DMS79 (cell line): ENCODE measurements at regions not wholly inside any gene's neighbourhood (a gene's known extent, or its start where the extent isn't known, plus 50 kb on each side); places are given as distances from the start of the nearest gene placed in this dataset.
"Not testable (repeated sequence)": the region's sequence is repeated elsewhere in the genome, so short reads cannot be mapped to it uniquely, and the experiment has no call there.

Experiments
- DNase-seq: peaks from one replicate; lab custom pipeline; 2025; lab: John Stamatoyannopoulos, UW

DNA sequence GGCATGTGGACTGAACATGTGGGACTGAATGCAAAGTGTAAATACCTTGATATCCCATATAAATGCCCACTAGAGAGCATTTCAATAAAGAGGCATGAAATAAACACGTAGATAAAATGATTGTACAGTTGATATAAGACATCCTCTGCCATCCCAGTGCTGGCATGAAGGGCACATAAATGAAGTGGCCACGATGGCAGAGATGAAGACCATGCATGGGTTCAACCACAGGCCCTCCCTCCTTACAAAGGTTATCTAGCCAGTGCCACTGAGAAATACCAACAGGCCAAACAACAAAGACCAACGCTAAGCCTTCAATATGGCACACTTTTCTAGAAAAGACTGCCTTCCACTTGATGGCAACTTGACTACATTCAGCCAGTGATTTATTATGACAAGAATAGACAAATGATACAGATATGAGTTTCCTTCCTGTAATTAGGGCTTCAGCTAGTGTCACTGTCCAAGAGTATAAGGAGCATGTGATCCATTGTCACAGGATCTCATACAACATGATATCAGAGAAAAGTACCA, 493.9 kb upstream of the MAP2 start:
- no peak for DNase-seq

DNA sequence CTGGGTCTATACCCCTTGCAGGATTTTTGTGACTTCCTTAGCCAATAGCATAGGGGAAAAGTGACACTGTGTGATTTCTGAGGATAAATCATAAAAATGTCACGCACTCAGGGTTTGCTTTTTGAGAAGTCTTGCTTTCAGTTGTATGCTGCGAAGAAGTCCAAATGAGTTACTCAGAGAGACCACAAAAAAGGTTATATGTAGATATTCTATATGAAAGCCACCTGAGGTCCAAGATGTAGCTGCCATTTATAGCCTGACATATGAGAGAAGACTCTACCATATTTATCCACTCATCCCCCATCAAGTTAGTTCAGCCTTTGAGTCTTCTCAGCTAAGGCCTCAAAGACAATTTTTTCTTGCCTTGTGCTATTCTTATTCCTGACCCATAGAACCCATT, 488.3 kb upstream of the MAP2 start:
- no peak for DNase-seq

DNA sequence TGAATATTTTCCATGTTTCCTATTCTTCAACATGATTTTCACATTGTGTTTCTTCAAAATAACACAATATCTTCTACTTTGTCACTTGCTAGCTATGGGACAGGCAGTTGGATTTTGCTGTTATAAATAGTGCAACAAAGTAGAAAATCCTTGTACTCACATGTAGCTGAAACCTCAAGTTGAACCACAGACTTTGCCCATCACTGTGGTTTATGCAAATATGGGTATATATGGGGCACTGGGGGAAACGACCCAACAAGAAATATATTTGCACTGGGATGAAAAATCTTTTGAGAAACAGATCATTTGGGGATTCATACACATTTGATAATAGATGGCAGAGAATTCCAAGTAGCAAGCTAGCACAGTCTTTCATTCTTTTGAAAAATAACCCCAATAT, 486.3 kb upstream of the MAP2 start:
- DNase-seq = no peak

DNA sequence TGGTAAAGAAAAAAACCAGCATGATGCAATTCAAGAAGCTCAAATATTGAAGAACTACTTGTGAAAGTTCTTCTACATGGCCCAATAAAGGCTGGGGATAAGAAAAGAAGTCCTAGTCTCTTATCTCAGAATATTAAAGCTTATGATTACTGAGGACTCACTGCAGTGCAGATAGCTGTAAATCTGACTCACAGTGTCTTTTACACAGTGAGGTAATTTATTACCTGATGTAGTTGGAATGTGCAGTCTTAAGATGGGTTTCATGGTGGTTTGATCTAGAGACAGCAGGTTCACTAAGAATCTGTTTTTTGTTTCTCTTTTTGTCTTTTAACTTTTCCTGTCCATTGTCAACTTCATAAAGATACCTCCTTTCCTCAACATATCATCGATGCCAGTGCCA, 484.0 kb upstream of the MAP2 start:
- DNase-seq = no peak

DNA sequence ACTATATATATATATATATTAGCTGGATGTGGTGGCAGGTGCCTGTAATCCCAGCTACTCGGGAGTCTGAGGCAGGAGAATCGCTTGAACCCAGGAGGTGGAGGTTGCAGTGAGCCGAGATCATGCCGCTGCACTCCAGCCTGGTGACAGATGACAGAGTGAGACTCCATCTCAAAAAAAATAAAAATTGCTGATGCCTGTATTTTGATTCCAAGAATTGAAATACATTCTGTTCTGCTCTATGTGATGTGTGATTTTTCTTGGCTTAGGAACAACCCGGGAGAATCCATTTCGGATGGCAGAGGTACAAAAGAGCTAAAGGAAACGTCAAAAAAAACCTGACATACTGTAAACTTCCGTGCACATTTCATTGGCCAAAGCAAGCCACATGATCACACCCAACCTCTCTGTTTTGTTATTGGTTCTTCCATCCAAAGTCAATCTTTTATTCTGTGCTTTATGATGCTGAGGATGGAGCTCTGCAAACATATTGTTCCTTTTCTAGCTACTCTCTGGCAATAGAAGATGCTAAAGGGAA, 478.1 kb upstream of the MAP2 start:
- no peak for DNase-seq

DNA sequence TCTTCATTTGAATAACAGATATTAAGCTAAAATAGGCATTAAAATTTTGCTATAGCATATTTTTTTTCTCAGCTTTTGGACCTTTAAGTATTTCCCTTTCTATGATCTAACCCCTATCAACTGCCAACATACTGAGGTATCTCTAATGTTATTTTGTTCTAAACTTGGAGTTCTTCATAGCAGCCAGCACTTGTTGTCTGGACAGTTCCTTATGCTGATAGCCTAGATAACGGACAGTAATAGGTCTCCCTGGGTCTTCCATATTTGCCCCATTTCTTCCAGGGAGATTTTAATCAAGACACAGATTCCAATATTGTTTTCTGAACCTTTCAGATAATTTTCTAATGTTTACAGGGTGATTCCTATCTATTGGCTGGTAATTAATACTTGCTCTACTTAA, 475.8 kb upstream of the MAP2 start:
- DNase-seq = no peak

DNA sequence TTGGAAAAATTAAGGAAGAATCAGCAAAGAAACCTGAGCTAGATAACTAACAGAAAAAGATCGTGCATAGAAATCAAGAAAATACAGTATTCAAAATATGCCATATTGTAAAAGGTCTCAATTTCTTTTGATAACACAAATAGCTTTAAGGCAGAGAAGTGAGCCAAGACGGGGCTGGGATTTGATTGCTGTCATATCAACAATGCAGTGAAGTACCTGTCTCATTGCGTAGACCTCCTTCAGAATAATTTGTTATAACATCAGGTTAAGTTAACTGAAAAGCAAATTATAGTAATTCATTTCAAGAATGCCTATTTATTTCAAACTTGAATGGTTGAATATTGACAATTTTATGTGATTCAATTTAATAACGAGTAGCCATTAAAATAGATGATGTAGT, 453.8 kb upstream of the MAP2 start:
- no peak for DNase-seq

DNA sequence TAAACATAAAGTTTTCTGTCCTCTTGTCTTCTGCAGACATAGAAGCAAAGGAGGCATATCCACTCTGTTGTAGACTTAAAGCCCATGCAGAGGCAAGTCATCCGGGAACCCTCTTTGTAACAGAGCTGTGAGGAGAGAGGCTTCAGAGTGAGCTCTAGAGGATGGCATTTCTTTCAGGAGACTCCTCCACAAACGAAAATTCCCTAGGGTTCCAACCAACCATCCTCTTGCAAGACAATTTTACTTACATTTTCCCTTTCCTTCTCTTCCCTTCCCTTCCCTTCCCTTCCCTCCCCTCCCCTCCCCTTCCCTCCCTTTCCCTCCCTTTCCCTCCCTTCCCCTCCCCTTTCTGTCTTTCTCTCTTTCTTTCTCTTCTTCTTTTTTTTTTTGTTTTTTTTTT, 446.3 kb upstream of the MAP2 start:
- no peak for DNase-seq

DNA sequence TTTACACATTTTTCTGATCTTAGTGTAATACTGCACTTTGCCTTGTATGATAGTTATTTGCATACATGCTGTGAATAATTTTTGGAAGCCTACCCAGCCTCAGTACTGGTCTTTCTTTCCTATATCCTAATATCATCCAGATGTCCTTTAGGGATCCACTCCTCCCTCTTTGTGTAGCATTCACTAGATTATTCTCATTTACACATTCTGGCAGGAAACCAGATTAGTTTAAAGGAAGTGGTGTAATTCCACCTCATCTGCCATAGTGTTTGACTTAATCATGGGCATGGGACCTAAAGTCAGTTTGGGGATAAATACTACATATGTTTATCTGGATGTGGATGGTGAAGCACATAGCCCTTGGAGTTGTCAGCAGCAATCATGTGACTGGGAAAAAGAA, 444.9 kb upstream of the MAP2 start:
- DNase-seq = no peak

DNA sequence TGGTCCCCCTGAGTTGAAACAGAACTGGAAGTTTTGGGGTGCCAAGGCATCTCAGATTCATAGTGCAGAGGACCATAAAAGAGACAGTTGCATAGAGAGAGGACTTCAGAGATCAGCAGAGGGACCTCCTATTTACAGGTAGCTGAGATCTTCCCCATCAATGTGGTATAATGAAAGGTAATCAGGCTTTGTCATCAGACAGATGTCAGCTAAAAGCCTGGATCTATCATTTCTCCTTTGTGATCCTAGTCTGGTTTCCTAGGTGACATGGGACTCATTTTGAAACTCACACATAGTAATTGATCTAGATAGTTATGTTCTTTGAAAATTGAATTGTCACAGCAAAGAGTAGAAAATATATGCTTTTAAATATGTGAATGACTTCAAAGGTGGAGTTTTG, 443.5 kb upstream of the MAP2 start:
- no peak for DNase-seq

DNA sequence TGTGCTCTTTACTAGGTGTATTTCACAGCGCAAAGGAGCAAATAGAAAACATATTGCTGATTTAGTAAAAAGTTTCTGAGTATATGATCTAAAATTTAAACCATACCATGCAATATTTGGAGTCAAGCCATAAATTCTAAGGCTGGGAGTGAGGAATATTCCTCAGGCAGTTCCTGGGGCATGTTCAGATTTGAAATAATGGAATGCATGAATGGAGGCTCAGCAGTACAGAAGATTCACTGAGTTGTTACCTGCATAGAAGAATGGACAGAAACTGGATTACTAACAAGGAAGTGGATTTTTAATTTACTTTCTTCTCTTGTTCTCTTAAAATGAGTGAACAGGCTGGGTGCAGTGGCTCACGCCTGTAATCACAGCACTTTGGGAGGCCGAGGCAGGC, 441.0 kb upstream of the MAP2 start:
- no peak for DNase-seq

DNA sequence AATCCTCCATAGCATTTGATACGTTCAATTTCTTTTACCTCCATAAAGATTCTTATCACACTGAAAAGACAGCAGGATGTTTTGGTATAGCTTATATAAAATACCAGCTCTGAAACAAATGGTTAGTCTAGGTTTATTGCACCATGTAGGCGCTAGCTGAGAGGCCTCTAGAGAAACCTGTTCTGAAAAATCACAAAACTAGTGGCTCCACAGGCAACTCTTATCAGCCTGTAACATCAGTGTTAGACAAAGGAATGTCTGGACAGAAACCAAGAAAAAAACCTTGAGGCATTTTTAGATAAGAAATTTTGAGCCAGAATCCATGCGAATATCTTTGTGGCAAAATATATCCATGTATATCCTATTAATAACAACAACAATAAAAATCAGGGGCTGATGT, 440.4 kb upstream of the MAP2 start:
- DNase-seq = no peak

DNA sequence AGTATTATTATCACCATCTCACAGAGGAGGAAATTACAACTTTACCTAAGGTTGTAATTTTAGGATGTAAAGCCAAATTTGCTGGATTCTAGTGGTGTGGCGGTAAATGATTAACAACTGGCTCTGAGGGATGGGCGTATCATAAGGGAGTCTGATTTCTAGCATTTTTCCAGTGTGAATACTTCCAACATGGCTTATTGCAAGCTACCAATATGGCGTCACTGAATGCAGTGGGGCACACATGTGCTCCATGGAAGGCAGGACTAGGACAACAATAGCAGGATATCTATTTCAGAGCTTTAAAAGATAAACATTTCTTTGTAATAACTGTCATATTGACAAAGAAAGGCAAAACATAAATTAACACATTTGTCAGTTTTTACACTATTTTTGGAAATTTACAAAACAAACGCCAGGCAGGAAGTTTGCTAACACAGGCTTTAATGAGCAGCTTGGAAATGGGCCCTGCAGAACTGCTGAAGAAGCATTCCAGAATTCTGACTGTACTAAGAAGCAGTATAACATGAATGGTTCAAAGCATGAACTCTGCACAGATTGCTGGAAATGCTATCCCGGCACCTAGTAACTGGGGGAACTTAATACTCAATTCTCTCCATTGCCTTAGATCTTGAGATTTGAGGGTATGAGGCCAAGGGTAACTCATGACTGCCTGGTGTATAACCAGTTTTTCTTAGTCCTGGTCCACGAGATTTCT, 439.3 kb upstream of the MAP2 start:
- no peak for DNase-seq

DNA sequence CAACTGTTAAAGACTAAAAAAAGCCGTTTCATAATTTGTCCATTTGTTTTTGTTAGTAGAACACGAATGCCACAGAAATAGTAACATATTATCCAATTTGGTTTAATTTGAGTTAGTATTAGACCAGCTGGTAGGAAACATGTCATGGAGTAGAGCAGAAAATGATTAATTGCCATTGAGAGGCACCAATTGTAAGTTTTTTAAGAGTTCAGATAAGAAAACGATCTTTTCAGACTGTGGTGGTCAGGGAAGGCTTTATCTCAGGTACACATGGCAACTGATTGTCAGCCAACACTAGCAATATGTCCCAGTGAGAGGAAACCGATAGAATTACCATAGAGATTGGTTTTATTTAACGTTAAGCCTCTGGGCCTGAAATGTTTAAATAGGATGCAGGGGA, 438.2 kb upstream of the MAP2 start:
- no peak for DNase-seq

DNA sequence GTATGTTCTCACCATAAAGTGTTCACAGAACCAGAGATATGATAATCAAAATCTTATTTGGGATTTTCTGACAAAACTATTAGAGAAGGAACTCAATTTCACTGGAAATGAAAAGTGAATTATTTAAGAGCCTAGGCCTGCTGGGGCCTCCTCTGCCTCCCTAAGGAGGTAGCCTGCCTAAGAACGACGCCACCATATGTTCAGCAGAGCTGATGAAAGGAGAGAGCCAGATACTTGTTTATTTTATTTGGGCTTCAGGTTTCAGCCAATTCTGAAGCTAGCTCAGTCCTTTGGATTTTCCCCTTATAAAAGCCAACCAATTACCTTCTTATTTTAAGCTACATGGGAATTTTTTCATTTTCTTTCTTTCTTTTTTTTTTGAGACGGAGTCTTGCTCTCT, 433.1 kb upstream of the MAP2 start:
- no peak for DNase-seq

DNA sequence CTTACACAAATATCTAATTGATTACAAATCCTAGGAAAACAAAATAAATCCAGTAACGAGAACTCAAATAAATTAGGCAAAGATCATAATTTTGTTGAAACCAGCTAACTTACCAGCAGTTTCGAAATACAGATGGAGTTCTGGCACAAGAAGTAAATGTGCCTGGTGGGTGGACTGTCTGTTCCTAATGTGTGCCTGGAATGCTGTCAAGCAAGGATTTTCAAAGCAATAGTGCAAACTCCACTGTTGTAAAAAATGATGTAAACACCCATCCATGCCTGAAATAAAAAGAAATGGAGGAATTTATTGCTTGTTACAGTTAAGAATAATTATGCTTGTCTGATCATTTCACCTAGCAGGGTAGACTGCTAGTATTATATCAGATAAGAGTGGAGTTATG, 423.9 kb upstream of the MAP2 start:
- DNase-seq = no peak

DNA sequence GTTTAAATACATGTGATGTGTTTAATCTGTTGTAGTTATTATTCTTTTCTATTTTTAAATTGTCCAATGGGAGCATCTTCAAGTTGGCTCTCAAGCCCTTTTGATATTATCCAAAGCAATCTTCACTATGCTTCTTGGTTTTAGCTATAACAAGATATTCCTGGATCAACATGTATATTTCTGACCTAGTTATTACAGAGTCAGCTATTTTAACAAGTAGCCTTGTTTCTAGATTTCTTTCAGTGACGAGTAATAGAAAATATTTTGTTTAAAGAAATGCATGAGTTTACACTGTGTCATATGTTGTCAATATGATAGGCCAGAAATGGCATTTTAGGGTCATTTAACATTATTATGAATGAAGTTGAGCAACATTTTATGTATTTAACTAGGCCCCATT, 421.8 kb upstream of the MAP2 start:
- no peak for DNase-seq

DNA sequence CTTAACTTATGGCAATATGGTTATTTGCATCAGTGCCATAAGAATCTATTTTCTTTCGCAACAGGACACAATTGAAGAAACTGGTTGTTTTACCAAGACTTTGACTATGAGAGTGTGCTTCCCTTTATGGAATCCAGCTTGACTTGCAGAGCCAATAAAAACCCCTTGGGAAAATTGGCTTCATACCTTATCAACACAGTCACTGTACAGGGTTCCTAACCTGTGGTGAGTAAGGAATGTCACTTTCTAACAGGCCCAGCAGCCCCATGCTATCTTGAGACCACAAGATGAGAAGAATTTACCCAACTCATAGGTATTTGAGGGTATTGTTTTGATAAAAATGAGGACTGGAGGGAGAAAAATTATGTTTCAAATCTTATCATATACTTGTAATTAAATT, 418.5 kb upstream of the MAP2 start:
- DNase-seq = no peak

DNA sequence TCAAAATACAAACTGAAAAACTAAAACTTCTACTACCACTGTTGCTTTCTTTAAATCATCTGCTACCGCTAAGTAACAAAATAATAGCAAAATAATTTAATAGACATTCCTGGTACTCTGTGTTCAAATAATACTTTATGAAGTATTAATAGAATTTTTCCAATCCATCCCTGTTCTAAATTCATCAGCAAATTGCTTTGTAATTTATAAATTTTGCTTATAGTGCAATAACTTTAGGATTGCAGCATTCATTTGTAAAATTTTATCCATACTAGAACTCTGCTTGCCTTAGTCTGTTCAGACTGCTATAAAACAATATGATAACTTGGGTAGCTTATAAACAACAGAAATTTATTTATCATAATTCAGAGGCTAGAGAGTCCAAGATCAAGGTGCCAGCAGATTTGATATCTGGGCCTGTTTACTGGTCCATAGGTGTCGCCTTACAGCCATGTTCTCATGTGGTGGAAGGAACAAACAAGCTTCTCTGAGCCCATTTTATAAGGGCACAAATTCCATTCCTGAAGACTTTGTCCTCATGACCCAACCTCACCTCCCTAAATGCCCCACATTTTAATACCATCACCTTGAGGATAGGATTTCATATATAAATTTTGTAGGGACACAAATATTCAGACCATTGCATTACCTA, 415.1 kb upstream of the MAP2 start:
- no peak for DNase-seq

DNA sequence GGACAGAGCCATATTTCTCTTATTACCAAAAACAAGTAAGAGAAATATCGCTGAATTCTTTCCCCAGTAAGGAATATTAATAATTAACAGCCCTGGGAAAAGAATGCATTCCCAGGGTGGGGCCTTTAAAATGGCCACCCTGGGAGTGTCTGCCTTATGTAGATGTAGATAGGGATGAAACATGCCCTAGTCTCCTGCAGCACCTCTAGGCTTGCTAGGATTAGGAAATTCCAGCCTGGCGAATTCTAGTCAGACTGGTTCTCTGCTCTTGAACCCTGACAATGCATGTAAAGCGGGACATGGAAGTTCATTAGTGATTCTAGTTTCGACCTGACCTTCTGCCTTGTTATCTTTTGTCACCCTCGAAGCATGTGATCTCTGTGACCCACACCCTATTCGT, 405.2 kb upstream of the MAP2 start:
- DNase-seq = not testable (repeated sequence)

DNA sequence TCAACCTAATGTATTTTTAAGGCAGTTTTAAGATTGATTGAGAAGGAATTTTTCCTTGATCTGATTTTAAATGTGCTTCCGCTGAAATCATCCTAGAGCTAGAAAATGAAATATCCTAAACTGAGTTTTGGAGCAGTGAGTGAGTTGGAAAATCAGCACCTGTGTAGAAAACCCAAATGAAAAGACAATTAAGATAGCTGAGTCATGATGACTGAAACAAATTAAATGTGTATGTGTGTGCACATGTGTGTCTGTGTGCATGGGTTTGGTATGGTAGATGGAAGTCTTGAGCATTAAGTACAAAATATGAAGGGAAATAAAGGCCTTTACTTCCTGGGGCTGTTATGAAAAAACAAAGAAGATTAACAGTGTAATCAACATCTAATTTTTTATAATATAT, 394.6 kb upstream of the MAP2 start:
- DNase-seq = no peak

DNA sequence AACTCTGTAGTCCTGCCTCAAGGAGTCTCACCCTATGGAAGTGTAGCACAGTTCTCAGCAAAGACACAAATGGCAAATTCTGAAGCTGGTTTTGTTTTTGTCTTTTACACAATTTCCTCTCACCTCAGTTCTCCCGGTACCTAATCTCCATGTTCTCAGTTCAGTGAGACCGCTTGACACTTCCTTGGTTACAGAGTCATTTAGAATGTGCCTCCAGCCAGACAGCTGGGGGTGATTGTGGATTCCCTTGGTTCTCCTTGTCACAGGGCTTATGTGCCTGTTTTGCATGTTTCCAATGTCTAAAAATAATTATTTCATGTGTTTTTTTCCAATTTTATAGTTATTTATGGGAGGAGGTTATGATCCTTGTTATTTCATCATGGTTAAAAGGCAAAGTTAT, 379.5 kb upstream of the MAP2 start:
- DNase-seq = no peak

DNA sequence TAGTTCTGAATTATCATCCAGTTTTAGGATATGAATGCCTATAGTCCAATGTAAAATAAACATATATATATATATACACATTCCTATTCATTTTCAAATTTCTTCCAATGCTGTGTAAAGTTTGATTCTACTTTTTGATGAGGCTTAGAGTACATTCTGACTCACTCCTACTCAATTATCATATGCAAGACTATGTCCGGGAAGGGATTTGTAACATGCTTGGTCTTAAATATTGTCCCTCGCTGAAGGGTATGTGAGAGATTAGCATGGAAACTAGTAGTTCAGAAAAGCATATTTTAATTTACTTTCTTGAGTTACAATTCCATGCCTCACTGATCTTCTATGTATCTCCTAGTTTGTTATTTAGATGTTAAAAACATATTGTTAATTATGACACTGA, 377.7 kb upstream of the MAP2 start:
- no peak for DNase-seq

DNA sequence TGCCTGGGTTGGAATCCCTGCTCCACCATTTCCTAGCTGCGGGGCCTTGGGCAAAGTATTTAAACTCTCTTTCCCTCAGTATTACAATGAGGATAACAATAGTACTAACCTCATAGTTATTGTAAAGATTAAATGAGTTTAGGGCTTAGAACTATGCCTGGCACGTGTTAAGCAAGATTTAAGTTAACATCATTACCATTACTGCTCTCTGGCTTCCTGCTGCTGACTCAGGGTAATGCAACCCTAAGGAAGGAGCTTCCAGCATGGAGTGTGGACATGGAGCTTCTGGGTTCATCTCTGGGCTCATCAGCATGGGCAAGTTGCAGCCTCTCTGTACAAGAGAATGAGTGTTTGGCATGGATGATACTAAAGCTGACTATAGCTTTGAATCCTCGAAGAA, 374.2 kb upstream of the MAP2 start:
- no peak for DNase-seq
